PC-3 (cell line): ENCODE measurements at regions not wholly inside any gene's neighbourhood (a gene's known extent, or its start where the extent isn't known, plus 50 kb on each side); places are given as distances from the start of the nearest gene placed in this dataset.

ENCODE experiments used
- ATAC-seq: fragments of 200-7000 bp; cut with Tn5 transposase; 2 replicates; pipeline ENCODE4 v1.9.1; 2020; ENCODE audit warnings: mild to moderate bottlenecking, moderate library complexity
- BruUV-seq: library from RNA; stranded (reverse); fragments of 400-500 nt; replicated peaks from 2 replicates; lab custom pipeline; 2021; lab: Mats Ljungman, UMichigan
- CTCF ChIA-PET: fragments of 300-600 bp; sonication (Branson Sonifier 250); formaldehyde crosslinking; loops from one replicate; lab custom pipeline; 2022; ENCODE audit warnings: antibody characterized with exemption; lab: Charles Lee
- POLR2A ChIA-PET: fragments of 300-600 bp; sonication (Branson Sonifier 250); formaldehyde crosslinking; loops from one replicate; lab custom pipeline; 2022; ENCODE audit warnings: antibody characterized with exemption; ENCODE audit not compliant: unreplicated experiment; lab: Charles Lee
- DNase-seq: peaks from one replicate; pipeline ENCODE4 v3.0.0-alpha.2; 2015
- H2AFZ ChIP-seq: fragments of 300-600 bp; sonication (generic); 2 replicates; pipeline ENCODE4 v1.6.0; 2016; ENCODE audit warnings: antibody characterized with exemption, low read length
- H3F3A ChIP-seq: fragments of 300-600 bp; sonication (generic); one replicate; pipeline ENCODE4 v1.6.0; 2017; ENCODE audit warnings: antibody characterized with exemption, low read length, control low read depth, mild to moderate bottlenecking; ENCODE audit not compliant: unreplicated experiment
- H3K27ac ChIP-seq: fragments of 300-600 bp; sonication (generic); 2 replicates; pipeline ENCODE4 v1.5.1; 2016; ENCODE audit warnings: mild to moderate bottlenecking, low read length
- H3K27me3 ChIP-seq: fragments of 300-600 bp; sonication (generic); 2 replicates; pipeline ENCODE4 v1.6.1; 2016; ENCODE audit warnings: low read length, mixed read lengths
- H3K36me3 ChIP-seq: fragments of 300-600 bp; sonication (generic); 2 replicates; pipeline ENCODE4 v1.6.1; 2016; ENCODE audit warnings: low read depth, mixed run types, low read length, mixed read lengths
- H3K4me1 ChIP-seq: fragments of 300-600 bp; sonication (generic); 2 replicates; pipeline ENCODE4 v1.5.1; 2016; ENCODE audit warnings: low read length; ENCODE audit not compliant: insufficient read depth
- H3K4me2 ChIP-seq: fragments of 300-600 bp; sonication (generic); 2 replicates; pipeline ENCODE4 v1.6.0; 2016; ENCODE audit warnings: low read length
- H3K4me3 ChIP-seq: fragments of 300-600 bp; sonication (generic); 2 replicates; pipeline ENCODE4 v1.5.1; 2016; ENCODE audit warnings: mild to moderate bottlenecking, low read length, mixed read lengths
- H3K79me2 ChIP-seq: fragments of 300-600 bp; sonication (generic); 2 replicates; pipeline ENCODE4 v1.6.1; 2017; ENCODE audit warnings: low read length, mixed read lengths
- H3K9ac ChIP-seq: fragments of 300-600 bp; sonication (generic); 2 replicates; pipeline ENCODE4 v1.6.0; 2016; ENCODE audit warnings: mild to moderate bottlenecking, low read length
- H3K9me2 ChIP-seq: fragments of 300-600 bp; sonication (generic); replicated peaks from 2 replicates; pipeline ENCODE4 v1.6.1; 2016; ENCODE audit warnings: mixed run types, low read length, mixed read lengths
- H3K9me3 ChIP-seq: fragments of 300-600 bp; sonication (generic); 2 replicates; pipeline ENCODE4 v1.6.1; 2016; ENCODE audit warnings: low read length, mixed read lengths
- H4K20me1 ChIP-seq: fragments of 300-600 bp; sonication (generic); 2 replicates; pipeline ENCODE4 v1.6.1; 2016; ENCODE audit warnings: low read length, mixed read lengths
- EZH2 ChIP-seq: fragments of 300-600 bp; sonication (generic); IDR thresholded peaks from one replicate; pipeline ENCODE4 v1.6.1; 2017; ENCODE audit warnings: antibody characterized with exemption, mild to moderate bottlenecking, low read length; ENCODE audit not compliant: unreplicated experiment
- EZH2phosphoT487 ChIP-seq: fragments of 300-600 bp; sonication (generic); IDR thresholded peaks from 2 replicates; pipeline ENCODE4 v1.6.1; 2018; ENCODE audit warnings: mild to moderate bottlenecking, antibody characterized with exemption, low read length, borderline replicate concordance
- intact Hi-C: fragments of 100-400 bp; cut with micrococcal nuclease; formaldehyde crosslinking; loops from 2 replicates; pipeline ENCODE4 v1.9.0; 2023
- TF ChIP-seq, protein P1 (sequence below): fragments of 300-600 bp; sonication (generic); conservative IDR thresholded peaks from 2 replicates; pipeline ENCODE4 v1.5.1; 2017; ENCODE audit warnings: antibody characterized with exemption, low read depth, mild to moderate bottlenecking, low read length

DNA sequence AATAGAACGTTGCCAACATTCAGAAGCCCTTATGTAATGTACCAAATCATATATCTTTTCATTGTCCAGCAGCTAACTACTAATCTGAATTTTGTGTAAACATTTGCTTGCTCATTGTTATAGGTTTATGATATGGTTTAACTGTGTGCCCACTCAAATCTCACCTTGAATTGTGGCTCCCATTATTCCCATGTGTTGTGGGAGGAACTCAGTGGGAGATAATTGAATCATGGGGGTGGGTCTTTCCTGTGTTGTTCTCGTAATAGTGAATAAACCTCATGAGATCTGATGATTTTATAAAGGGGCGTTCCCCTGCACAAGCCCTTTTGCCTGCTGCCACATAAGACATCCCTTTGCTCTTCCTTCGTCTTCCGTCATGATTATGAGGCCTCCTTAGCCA is 91.9 kb upstream of the CLVS2 start:
- H3K79me2 ChIP-seq, result no peaks in the 10 kb centered on the region
- no peak for ATAC-seq
- ChIA-PET POLR2A (no interaction called here), CTCF (no interaction called here)
- TF ChIP-seq, protein P1, sequence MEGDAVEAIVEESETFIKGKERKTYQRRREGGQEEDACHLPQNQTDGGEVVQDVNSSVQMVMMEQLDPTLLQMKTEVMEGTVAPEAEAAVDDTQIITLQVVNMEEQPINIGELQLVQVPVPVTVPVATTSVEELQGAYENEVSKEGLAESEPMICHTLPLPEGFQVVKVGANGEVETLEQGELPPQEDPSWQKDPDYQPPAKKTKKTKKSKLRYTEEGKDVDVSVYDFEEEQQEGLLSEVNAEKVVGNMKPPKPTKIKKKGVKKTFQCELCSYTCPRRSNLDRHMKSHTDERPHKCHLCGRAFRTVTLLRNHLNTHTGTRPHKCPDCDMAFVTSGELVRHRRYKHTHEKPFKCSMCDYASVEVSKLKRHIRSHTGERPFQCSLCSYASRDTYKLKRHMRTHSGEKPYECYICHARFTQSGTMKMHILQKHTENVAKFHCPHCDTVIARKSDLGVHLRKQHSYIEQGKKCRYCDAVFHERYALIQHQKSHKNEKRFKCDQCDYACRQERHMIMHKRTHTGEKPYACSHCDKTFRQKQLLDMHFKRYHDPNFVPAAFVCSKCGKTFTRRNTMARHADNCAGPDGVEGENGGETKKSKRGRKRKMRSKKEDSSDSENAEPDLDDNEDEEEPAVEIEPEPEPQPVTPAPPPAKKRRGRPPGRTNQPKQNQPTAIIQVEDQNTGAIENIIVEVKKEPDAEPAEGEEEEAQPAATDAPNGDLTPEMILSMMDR, result no peak
- TF ChIP-seq EZH2 (no peak), EZH2phosphoT487 (no peak)
- H3K4me1 ChIP-seq, result no peaks in the 10 kb centered on the region
- no peak overlapping the region for H3K27ac ChIP-seq
- no peak overlapping the region for H3K4me2 ChIP-seq
- 0 out of 2 replicates have a peak, but pooled peaks cover 4% of the 10 kb centered on the region for H3K27me3 ChIP-seq
- DNase-seq, result no peak
- no peaks in the 10 kb centered on the region for H4K20me1 ChIP-seq
- H3K4me3 ChIP-seq, result no peak overlapping the region
- no peak overlapping the region for H2AFZ ChIP-seq
- no peak overlapping the region for H3K9ac ChIP-seq
- H3F3A ChIP-seq, result no peaks in the 10 kb centered on the region
- no peaks in the 10 kb centered on the region for H3K36me3 ChIP-seq
- no TSS peak for BruUV-seq
- no peaks in the 10 kb centered on the region for H3K9me2 ChIP-seq
- H3K9me3 ChIP-seq, result no peaks in the 10 kb centered on the region
- intact Hi-C loops, result no loop called here

DNA sequence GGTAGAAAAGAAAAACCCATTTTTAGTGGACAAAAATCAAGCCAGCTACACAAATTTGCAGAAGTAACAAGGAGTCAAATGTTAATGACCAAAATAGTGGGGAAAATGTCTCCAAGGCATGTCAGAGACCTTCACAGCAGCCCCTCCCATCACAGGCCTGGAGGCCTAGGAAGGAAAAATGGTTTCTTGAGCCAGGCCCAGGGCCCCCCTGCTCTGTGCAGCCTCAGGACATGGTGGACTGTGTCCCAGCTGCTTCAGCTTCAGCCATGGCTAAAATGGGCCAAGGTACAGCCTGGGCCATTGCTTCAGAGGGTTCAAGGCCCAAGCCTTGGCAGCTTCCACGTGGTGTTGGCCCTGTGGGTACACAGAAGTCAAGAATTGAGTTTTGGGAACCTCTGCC is 82.5 kb upstream of the CLVS2 start:
- Histone ChIP-seq H3F3A (no peaks in the 10 kb centered on the region), H3K79me2 (no peaks in the 10 kb centered on the region), H3K9me2 (no peaks in the 10 kb centered on the region), H3K4me2 (no peak overlapping the region), H3K9me3 (no peaks in the 10 kb centered on the region), H3K36me3 (no peaks in the 10 kb centered on the region), H3K27me3 (no peaks in the 10 kb centered on the region), H4K20me1 (no peaks in the 10 kb centered on the region), H3K27ac (no peak overlapping the region), H2AFZ (no peak overlapping the region), H3K4me3 (no peak overlapping the region), H3K4me1 (no peaks in the 10 kb centered on the region), H3K9ac (no peak overlapping the region)
- ATAC-seq (no peak), DNase-seq (no peak)
- no TSS peak for BruUV-seq
- ChIA-PET CTCF (no interaction called here), POLR2A (no interaction called here)
- TF ChIP-seq EZH2phosphoT487 (no peak), EZH2 (no peak)
- TF ChIP-seq, protein P1, result no peak
- intact Hi-C loops, result no loop called here

DNA sequence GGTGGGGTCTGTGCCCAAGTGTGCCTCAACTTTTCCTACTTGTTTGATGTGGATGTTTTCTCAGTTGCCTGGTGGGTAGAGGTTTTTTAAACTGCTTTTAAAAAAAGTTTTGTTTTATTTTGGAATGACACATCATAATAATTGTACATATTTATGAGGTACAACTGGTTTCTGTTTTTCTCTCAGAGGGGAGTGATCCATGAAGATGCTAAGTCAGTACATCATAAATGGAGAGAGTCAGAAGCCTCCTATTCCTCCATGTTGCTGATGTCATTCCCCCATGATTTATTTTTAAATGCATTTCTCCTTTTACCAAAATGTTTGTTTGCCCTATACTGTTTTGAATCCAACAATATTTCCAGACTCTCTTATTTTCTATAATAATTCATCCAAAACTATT is 77.3 kb upstream of the CLVS2 start:
- ChIA-PET CTCF (interaction anchor here (0.6 kb wide), 1 partner anchor 10 kb away, joined by 4 read pairs; no protein-coding TSS in a partner anchor), POLR2A (no interaction called here)
- Histone ChIP-seq H2AFZ (no peak overlapping the region), H3K79me2 (no peaks in the 10 kb centered on the region), H3K27me3 (no peaks in the 10 kb centered on the region), H4K20me1 (no peaks in the 10 kb centered on the region), H3K9ac (no peak overlapping the region), H3K27ac (no peak overlapping the region), H3K36me3 (no peaks in the 10 kb centered on the region), H3K4me2 (no peak overlapping the region), H3K9me2 (no peaks in the 10 kb centered on the region), H3F3A (no peaks in the 10 kb centered on the region), H3K4me1 (no peaks in the 10 kb centered on the region), H3K4me3 (no peak overlapping the region), H3K9me3 (no peaks in the 10 kb centered on the region)
- intact Hi-C loops, result no loop called here
- DNase-seq (no peak), ATAC-seq (no peak)
- BruUV-seq, result no TSS peak
- TF ChIP-seq, protein P1, result no peak
- TF ChIP-seq EZH2phosphoT487 (no peak), EZH2 (no peak)
